ENCODE measurements at regions not wholly inside any gene's neighbourhood (a gene's known extent, or its start where the extent isn't known, plus 50 kb on each side); places are given as distances from the start of the nearest gene placed in this dataset.

DNA sequence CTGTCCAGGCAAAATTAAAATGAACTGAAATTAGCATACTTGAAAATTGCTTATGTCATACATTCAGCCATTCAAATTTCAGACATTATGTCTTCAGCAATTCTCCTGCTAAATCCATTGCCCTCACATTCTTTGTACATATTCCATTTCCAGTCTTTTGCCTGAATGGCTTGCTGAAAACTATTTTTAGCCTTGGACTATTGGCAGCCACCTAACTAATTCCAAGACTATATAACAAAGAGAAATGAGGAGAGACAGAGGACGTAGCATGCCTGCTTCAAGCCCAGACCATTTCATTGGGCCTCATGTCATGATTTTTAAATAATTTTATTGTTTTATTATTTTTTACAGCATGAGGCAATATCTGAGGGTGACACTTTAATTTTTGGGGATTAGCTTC is 100.3 kb downstream of the MRPS30 start:
- no peaks in the 10 kb centered on the region for H3K9me3 ChIP-seq (ENCODE audit: low read length)
- no peak overlapping the region for H3K27ac ChIP-seq (ENCODE audit: low read length)
- H3K36me3 ChIP-seq (ENCODE audit: insufficient read depth, low read length), result no peaks in the 10 kb centered on the region
- H3K4me3 ChIP-seq (ENCODE audit: low read length), result no peak overlapping the region
- H2AFZ ChIP-seq (ENCODE audit: low read depth, low read length), result peak overlapping the region; percentile 3
- H3K79me2 ChIP-seq (replicated peaks; ENCODE audit: insufficient read depth, low read length), result no peaks in the 10 kb centered on the region
- H3K27me3 ChIP-seq (ENCODE audit: insufficient read depth, low read depth, low read length), result no peaks in the 10 kb centered on the region
- H3F3A ChIP-seq (ENCODE audit: insufficient read depth, low read length, poor library complexity, severe bottlenecking), result no peaks in the 10 kb centered on the region
- no peak overlapping the region for H3K9ac ChIP-seq (ENCODE audit: low read length)
- H3K9me2 ChIP-seq (ENCODE audit: insufficient read depth, low read length), result no peaks in the 10 kb centered on the region
- H4K20me1 ChIP-seq (ENCODE audit: insufficient read depth), result no peaks in the 10 kb centered on the region
- no peak for TF ChIP-seq EP300 (conservative IDR thresholded peaks at IDR 0.05; ENCODE audit: poor library complexity, severe bottlenecking)
- no peak for TF ChIP-seq TAF1 (IDR thresholded peaks at IDR 0.05; ENCODE audit: low read depth)
- no peak for TF ChIP-seq RAD21 (conservative IDR thresholded peaks at IDR 0.05)
- no peak for TF ChIP-seq SMC3 (conservative IDR thresholded peaks at IDR 0.05; ENCODE audit: poor library complexity)
- TF ChIP-seq, protein P1, sequence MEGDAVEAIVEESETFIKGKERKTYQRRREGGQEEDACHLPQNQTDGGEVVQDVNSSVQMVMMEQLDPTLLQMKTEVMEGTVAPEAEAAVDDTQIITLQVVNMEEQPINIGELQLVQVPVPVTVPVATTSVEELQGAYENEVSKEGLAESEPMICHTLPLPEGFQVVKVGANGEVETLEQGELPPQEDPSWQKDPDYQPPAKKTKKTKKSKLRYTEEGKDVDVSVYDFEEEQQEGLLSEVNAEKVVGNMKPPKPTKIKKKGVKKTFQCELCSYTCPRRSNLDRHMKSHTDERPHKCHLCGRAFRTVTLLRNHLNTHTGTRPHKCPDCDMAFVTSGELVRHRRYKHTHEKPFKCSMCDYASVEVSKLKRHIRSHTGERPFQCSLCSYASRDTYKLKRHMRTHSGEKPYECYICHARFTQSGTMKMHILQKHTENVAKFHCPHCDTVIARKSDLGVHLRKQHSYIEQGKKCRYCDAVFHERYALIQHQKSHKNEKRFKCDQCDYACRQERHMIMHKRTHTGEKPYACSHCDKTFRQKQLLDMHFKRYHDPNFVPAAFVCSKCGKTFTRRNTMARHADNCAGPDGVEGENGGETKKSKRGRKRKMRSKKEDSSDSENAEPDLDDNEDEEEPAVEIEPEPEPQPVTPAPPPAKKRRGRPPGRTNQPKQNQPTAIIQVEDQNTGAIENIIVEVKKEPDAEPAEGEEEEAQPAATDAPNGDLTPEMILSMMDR (IDR thresholded peaks at IDR 0.05; ENCODE audit: poor library complexity, severe bottlenecking), result no peak
- TF ChIP-seq, protein P2, sequence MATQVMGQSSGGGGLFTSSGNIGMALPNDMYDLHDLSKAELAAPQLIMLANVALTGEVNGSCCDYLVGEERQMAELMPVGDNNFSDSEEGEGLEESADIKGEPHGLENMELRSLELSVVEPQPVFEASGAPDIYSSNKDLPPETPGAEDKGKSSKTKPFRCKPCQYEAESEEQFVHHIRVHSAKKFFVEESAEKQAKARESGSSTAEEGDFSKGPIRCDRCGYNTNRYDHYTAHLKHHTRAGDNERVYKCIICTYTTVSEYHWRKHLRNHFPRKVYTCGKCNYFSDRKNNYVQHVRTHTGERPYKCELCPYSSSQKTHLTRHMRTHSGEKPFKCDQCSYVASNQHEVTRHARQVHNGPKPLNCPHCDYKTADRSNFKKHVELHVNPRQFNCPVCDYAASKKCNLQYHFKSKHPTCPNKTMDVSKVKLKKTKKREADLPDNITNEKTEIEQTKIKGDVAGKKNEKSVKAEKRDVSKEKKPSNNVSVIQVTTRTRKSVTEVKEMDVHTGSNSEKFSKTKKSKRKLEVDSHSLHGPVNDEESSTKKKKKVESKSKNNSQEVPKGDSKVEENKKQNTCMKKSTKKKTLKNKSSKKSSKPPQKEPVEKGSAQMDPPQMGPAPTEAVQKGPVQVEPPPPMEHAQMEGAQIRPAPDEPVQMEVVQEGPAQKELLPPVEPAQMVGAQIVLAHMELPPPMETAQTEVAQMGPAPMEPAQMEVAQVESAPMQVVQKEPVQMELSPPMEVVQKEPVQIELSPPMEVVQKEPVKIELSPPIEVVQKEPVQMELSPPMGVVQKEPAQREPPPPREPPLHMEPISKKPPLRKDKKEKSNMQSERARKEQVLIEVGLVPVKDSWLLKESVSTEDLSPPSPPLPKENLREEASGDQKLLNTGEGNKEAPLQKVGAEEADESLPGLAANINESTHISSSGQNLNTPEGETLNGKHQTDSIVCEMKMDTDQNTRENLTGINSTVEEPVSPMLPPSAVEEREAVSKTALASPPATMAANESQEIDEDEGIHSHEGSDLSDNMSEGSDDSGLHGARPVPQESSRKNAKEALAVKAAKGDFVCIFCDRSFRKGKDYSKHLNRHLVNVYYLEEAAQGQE (IDR thresholded peaks at IDR 0.05; ENCODE audit: borderline replicate concordance), result no peak
- TF ChIP-seq EZH2 (IDR thresholded peaks at IDR 0.05; ENCODE audit: borderline replicate concordance, insufficient read depth, low read length, poor library complexity, severe bottlenecking), result no peak
- TF ChIP-seq POLR2AphosphoS5 (IDR thresholded peaks at IDR 0.05), result no peak
- no peak for TF ChIP-seq MXI1 (conservative IDR thresholded peaks at IDR 0.05; ENCODE audit: poor library complexity, severe bottlenecking)
- no peak overlapping the region for H3K4me2 ChIP-seq (ENCODE audit: low read length)

DNA sequence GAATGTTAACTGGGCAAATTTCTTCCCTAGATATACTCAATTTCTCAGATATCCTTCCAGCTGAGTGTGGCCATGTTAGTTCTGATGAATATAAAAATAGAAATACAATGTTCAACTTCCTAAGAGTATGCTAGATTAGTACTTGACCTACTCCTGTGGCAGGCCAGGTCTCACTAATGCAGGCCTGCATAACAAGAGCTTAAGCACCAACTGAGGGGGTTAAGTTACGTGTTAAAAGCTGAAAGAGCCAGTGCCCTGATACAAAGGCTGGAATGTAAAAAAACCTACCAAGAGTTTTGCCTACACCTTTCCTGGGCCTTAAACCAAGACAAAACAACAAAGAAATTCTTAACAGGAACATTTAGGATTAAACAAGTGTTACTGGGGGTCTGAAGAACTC is 102.8 kb downstream of the MRPS30 start:
- H3K27ac ChIP-seq (ENCODE audit: low read length), result no peak overlapping the region
- H3K27me3 ChIP-seq (ENCODE audit: insufficient read depth, low read depth, low read length), result no peaks in the 10 kb centered on the region
- no peak overlapping the region for H2AFZ ChIP-seq (ENCODE audit: low read depth, low read length)
- no peaks in the 10 kb centered on the region for H3K9me2 ChIP-seq (ENCODE audit: insufficient read depth, low read length)
- H3K9ac ChIP-seq (ENCODE audit: low read length), result no peak overlapping the region
- no peaks in the 10 kb centered on the region for H3K79me2 ChIP-seq (replicated peaks; ENCODE audit: insufficient read depth, low read length)
- no peak overlapping the region for H3K4me2 ChIP-seq (ENCODE audit: low read length)
- no peaks in the 10 kb centered on the region for H3K36me3 ChIP-seq (ENCODE audit: insufficient read depth, low read length)
- H3K4me3 ChIP-seq (ENCODE audit: low read length), result no peak overlapping the region
- TF ChIP-seq EZH2 (IDR thresholded peaks at IDR 0.05; ENCODE audit: borderline replicate concordance, insufficient read depth, low read length, poor library complexity, severe bottlenecking), result no peak
- TF ChIP-seq, protein P2 (IDR thresholded peaks at IDR 0.05; ENCODE audit: borderline replicate concordance), result no peak
- TF ChIP-seq, protein P1 (IDR thresholded peaks at IDR 0.05; ENCODE audit: poor library complexity, severe bottlenecking), result no peak
- TF ChIP-seq EP300 (conservative IDR thresholded peaks at IDR 0.05; ENCODE audit: poor library complexity, severe bottlenecking), result no peak
- no peak for TF ChIP-seq TAF1 (IDR thresholded peaks at IDR 0.05; ENCODE audit: low read depth)
- TF ChIP-seq POLR2AphosphoS5 (IDR thresholded peaks at IDR 0.05), result no peak
- no peak for TF ChIP-seq RAD21 (conservative IDR thresholded peaks at IDR 0.05)
- no peak for TF ChIP-seq SMC3 (conservative IDR thresholded peaks at IDR 0.05; ENCODE audit: poor library complexity)
- no peaks in the 10 kb centered on the region for H4K20me1 ChIP-seq (ENCODE audit: insufficient read depth)
- H3F3A ChIP-seq (ENCODE audit: insufficient read depth, low read length, poor library complexity, severe bottlenecking), result no peaks in the 10 kb centered on the region
- H3K9me3 ChIP-seq (ENCODE audit: low read length), result no peaks in the 10 kb centered on the region
